Activated naive CD8-positive, alpha-beta T cell treated with anti-CD3 and anti-CD28 coated beads, Interleukin-2, amount 50 U/mL, for 24 hours (primary cell): ENCODE measurements at regions not wholly inside any gene's neighbourhood (a gene's known extent, or its start where the extent isn't known, plus 50 kb on each side); places are given as distances from the start of the nearest gene placed in this dataset.

ENCODE experiments used
- ATAC-seq: fragments of 150-1000 bp; cut with Tn5 transposase; one replicate; pipeline ENCODE4 v1.10.0; 2021
- DNase-seq: peaks from one replicate; pipeline ENCODE4 v3.0.0; 2021
- H3K27ac Mint-ChIP-seq: one replicate; pipeline ENCODE4 v1.8.0; 2021; ENCODE audit warnings: mild to moderate bottlenecking, mixed read lengths
- H3K27me3 Mint-ChIP-seq: one replicate; pipeline ENCODE4 v1.8.0; 2021; ENCODE audit warnings: mixed read lengths
- H3K36me3 Mint-ChIP-seq: one replicate; pipeline ENCODE4 v1.8.0; 2021; ENCODE audit warnings: low read depth, mixed read lengths
- H3K4me1 Mint-ChIP-seq: one replicate; pipeline ENCODE4 v1.8.0; 2021; ENCODE audit warnings: mixed read lengths
- H3K4me3 Mint-ChIP-seq: one replicate; pipeline ENCODE4 v1.8.0; 2021; ENCODE audit warnings: mild to moderate bottlenecking, moderate library complexity, mixed read lengths
- H3K9me3 Mint-ChIP-seq: one replicate; pipeline ENCODE4 v1.8.0; 2021; ENCODE audit warnings: mixed read lengths

- ATAC-seq = no peak
- Mint-ChIP-seq H3K36me3 (no peaks in the 10 kb centered on the region), H3K27me3 (no peaks in the 10 kb centered on the region), H3K27ac (no peak overlapping the region), H3K4me3 (no peak overlapping the region), H3K9me3 (no peaks in the 10 kb centered on the region), H3K4me1 (peaks cover 3% of the 10 kb centered on the region)
- no peak for DNase-seq
Observed at GRCh38 chr9:110109333-110110092, 98.4 kb downstream of the C9orf152 start.

GRCh38 chr9:110110154-110110553 is 97.8 kb downstream of the C9orf152 start:
- ATAC-seq (no peak), DNase-seq (no peak)
- no peak overlapping the region for H3K4me3 Mint-ChIP-seq
- peaks cover 3% of the 10 kb centered on the region for H3K4me1 Mint-ChIP-seq
- H3K9me3 Mint-ChIP-seq = no peaks in the 10 kb centered on the region
- H3K27me3 Mint-ChIP-seq = no peaks in the 10 kb centered on the region
- H3K36me3 Mint-ChIP-seq = no peaks in the 10 kb centered on the region
- H3K27ac Mint-ChIP-seq = no peak overlapping the region

- Mint-ChIP-seq H3K4me1 (peaks cover 5% of the 10 kb centered on the region), H3K27me3 (no peaks in the 10 kb centered on the region), H3K9me3 (no peaks in the 10 kb centered on the region), H3K4me3 (no peak overlapping the region), H3K27ac (no peak overlapping the region), H3K36me3 (no peaks in the 10 kb centered on the region)
- DNase-seq (no peak), ATAC-seq (no peak)
Observed at GRCh38 chr9:110111868-110112267, 96.1 kb downstream of the C9orf152 start.

GRCh38 chr9:110112792-110113191 is 95.2 kb downstream of the C9orf152 start:
- Mint-ChIP-seq H3K27ac (no peak overlapping the region), H3K4me1 (peaks cover 8% of the 10 kb centered on the region), H3K36me3 (no peaks in the 10 kb centered on the region), H3K9me3 (no peaks in the 10 kb centered on the region), H3K4me3 (no peak overlapping the region), H3K27me3 (no peaks in the 10 kb centered on the region)
- ATAC-seq (no peak), DNase-seq (no peak)

GRCh38 chr9:110114086-110114858 is 93.7 kb downstream of the C9orf152 start:
- no peak overlapping the region for H3K27ac Mint-ChIP-seq
- no peaks in the 10 kb centered on the region for H3K36me3 Mint-ChIP-seq

GRCh38 chr9:110114859-110115201 is 93.1 kb downstream of the C9orf152 start:
- DNase-seq (no peak), ATAC-seq (no peak)
- H3K27me3 Mint-ChIP-seq = no peaks in the 10 kb centered on the region
- H3K9me3 Mint-ChIP-seq = no peaks in the 10 kb centered on the region
- H3K36me3 Mint-ChIP-seq = no peaks in the 10 kb centered on the region
- H3K4me1 Mint-ChIP-seq = peaks cover 8% of the 10 kb centered on the region
- H3K27ac Mint-ChIP-seq = no peak overlapping the region
- no peak overlapping the region for H3K4me3 Mint-ChIP-seq

More at GRCh38 chr9:110114086-110114858, 93.7 kb downstream of the C9orf152 start:
- H3K9me3 Mint-ChIP-seq = no peaks in the 10 kb centered on the region
- peaks cover 8% of the 10 kb centered on the region for H3K4me1 Mint-ChIP-seq
- no peaks in the 10 kb centered on the region for H3K27me3 Mint-ChIP-seq
- H3K4me3 Mint-ChIP-seq = no peak overlapping the region
- no peak for ATAC-seq
- no peak for DNase-seq

- Mint-ChIP-seq H3K27me3 (no peaks in the 10 kb centered on the region), H3K36me3 (no peaks in the 10 kb centered on the region), H3K27ac (no peak overlapping the region), H3K4me1 (peaks cover 8% of the 10 kb centered on the region), H3K4me3 (no peak overlapping the region), H3K9me3 (no peaks in the 10 kb centered on the region)
- DNase-seq (no peak), ATAC-seq (no peak)
Observed at GRCh38 chr9:110115341-110115820, 92.6 kb downstream of the C9orf152 start.

- H3K4me1 Mint-ChIP-seq = peaks cover 8% of the 10 kb centered on the region
- H3K4me3 Mint-ChIP-seq = no peak overlapping the region
- H3K27me3 Mint-ChIP-seq = no peaks in the 10 kb centered on the region
- no peak overlapping the region for H3K27ac Mint-ChIP-seq
- no peaks in the 10 kb centered on the region for H3K9me3 Mint-ChIP-seq
- H3K36me3 Mint-ChIP-seq = no peaks in the 10 kb centered on the region
- no peak for DNase-seq
- ATAC-seq = no peak
Observed at GRCh38 chr9:110115826-110116542, 92.0 kb downstream of the C9orf152 start.

GRCh38 chr9:110116543-110116885 is 91.4 kb downstream of the C9orf152 start:
- H3K27me3 Mint-ChIP-seq = no peaks in the 10 kb centered on the region
- H3K27ac Mint-ChIP-seq = no peak overlapping the region
- DNase-seq = no peak
- no peak for ATAC-seq
- H3K4me1 Mint-ChIP-seq = peaks cover 8% of the 10 kb centered on the region
- H3K36me3 Mint-ChIP-seq = no peaks in the 10 kb centered on the region
- no peak overlapping the region for H3K4me3 Mint-ChIP-seq
- no peaks in the 10 kb centered on the region for H3K9me3 Mint-ChIP-seq

- no peaks in the 10 kb centered on the region for H3K27me3 Mint-ChIP-seq
- no peak for DNase-seq
- H3K9me3 Mint-ChIP-seq = no peaks in the 10 kb centered on the region
- no peak overlapping the region for H3K4me3 Mint-ChIP-seq
- no peak overlapping the region for H3K27ac Mint-ChIP-seq
- no peak for ATAC-seq
- H3K4me1 Mint-ChIP-seq = peaks cover 23% of the 10 kb centered on the region
- no peaks in the 10 kb centered on the region for H3K36me3 Mint-ChIP-seq
Observed at GRCh38 chr9:110121170-110121569, 86.8 kb downstream of the C9orf152 start.

GRCh38 chr9:110123341-110124095 is 84.4 kb downstream of the C9orf152 start:
- Mint-ChIP-seq H3K27ac (no peak overlapping the region), H3K4me1 (peaks cover 36% of the 10 kb centered on the region), H3K9me3 (no peaks in the 10 kb centered on the region), H3K4me3 (no peak overlapping the region), H3K36me3 (no peaks in the 10 kb centered on the region), H3K27me3 (no peaks in the 10 kb centered on the region)
- no peak for DNase-seq
- peak; percentile 13 for ATAC-seq

- Mint-ChIP-seq H3K4me3 (no peak overlapping the region), H3K36me3 (no peaks in the 10 kb centered on the region), H3K27me3 (no peaks in the 10 kb centered on the region), H3K9me3 (no peaks in the 10 kb centered on the region), H3K27ac (peak overlapping the region; percentile 7), H3K4me1 (peaks cover 44% of the 10 kb centered on the region)
- no peak for DNase-seq
- no peak for ATAC-seq
Observed at GRCh38 chr9:110124439-110124838, 83.5 kb downstream of the C9orf152 start.

- no peak overlapping the region for H3K4me3 Mint-ChIP-seq
- no peaks in the 10 kb centered on the region for H3K9me3 Mint-ChIP-seq
- peaks cover 49% of the 10 kb centered on the region for H3K4me1 Mint-ChIP-seq
- ATAC-seq = no peak
- DNase-seq = no peak
- no peaks in the 10 kb centered on the region for H3K27me3 Mint-ChIP-seq
- no peak overlapping the region for H3K27ac Mint-ChIP-seq
- H3K36me3 Mint-ChIP-seq = no peaks in the 10 kb centered on the region
Observed at GRCh38 chr9:110125207-110125751, 82.7 kb downstream of the C9orf152 start.

GRCh38 chr9:110125763-110126351 is 82.1 kb downstream of the C9orf152 start:
- no peak for DNase-seq
- Mint-ChIP-seq H3K4me1 (peaks cover 49% of the 10 kb centered on the region), H3K4me3 (no peak overlapping the region), H3K9me3 (no peaks in the 10 kb centered on the region), H3K36me3 (no peaks in the 10 kb centered on the region), H3K27ac (peak overlapping the region; percentile 2), H3K27me3 (no peaks in the 10 kb centered on the region)
- ATAC-seq = peak; percentile 64
